HG02642 (cell line): ENCODE measurements at regions not wholly inside any gene's neighbourhood (a gene's known extent, or its start where the extent isn't known, plus 50 kb on each side); places are given as distances from the start of the nearest gene placed in this dataset.
"Not testable (repeated sequence)": the region's sequence is repeated elsewhere in the genome, so short reads cannot be mapped to it uniquely, and the experiment has no call there.

ENCODE experiments used
- ATAC-seq: cut with Tn5 transposase; IDR thresholded peaks from one replicate; pipeline ENCODE4 v1.9.1; 2021; ENCODE audit warnings: mild to moderate bottlenecking; ENCODE audit not compliant: unreplicated experiment, poor library complexity

- ATAC-seq: no peak
These were observed 1556.5 kb upstream of the C9orf72 start for GRCh38 chr9:29129763-29130162.

- no peak for ATAC-seq
These were observed 1571.2 kb upstream of the C9orf72 start for GRCh38 chr9:29144476-29144875.

- no peak for ATAC-seq
These were observed 1577.3 kb upstream of the C9orf72 start for GRCh38 chr9:29150606-29151005.

- ATAC-seq: no peak
These were observed 1587.6 kb upstream of the C9orf72 start for GRCh38 chr9:29160763-29161353.

GRCh38 chr9:29174136-29174535 lies 1600.9 kb upstream of the C9orf72 start:
- ATAC-seq: no peak

- no peak for ATAC-seq
These were observed 1603.0 kb upstream of the C9orf72 start for GRCh38 chr9:29176231-29176630.

- ATAC-seq: no peak
These were observed 1603.5 kb upstream of the C9orf72 start for GRCh38 chr9:29176786-29177185.

GRCh38 chr9:29183971-29184370 lies 1610.7 kb upstream of the C9orf72 start:
- no peak for ATAC-seq

GRCh38 chr9:29188771-29189170 lies 1615.5 kb upstream of the C9orf72 start:
- ATAC-seq: not testable (repeated sequence)

- ATAC-seq: not testable (repeated sequence)
These were observed 1615.9 kb upstream of the C9orf72 start for GRCh38 chr9:29189221-29189620.

- no peak for ATAC-seq
These were observed 1625.6 kb upstream of the C9orf72 start for GRCh38 chr9:29198861-29199260.

GRCh38 chr9:29199975-29200374 lies 1626.7 kb upstream of the C9orf72 start:
- no peak for ATAC-seq

GRCh38 chr9:29200650-29201049 lies 1627.4 kb upstream of the C9orf72 start:
- ATAC-seq: no peak

- ATAC-seq: no peak
These were observed 1630.1 kb upstream of the C9orf72 start for GRCh38 chr9:29203244-29203930.

GRCh38 chr9:29208670-29209069 lies 1635.4 kb upstream of the C9orf72 start:
- ATAC-seq: no peak

- no peak for ATAC-seq
These were observed 1636.5 kb upstream of the C9orf72 start for GRCh38 chr9:29209748-29210291.

GRCh38 chr9:29211003-29211579 lies 1637.8 kb upstream of the C9orf72 start:
- ATAC-seq: no peak

- ATAC-seq: peak; percentile 97
These were observed 1638.5 kb upstream of the C9orf72 start for GRCh38 chr9:29211580-29212396.

GRCh38 chr9:29212397-29213387 lies 1639.4 kb upstream of the C9orf72 start:
- ATAC-seq: no peak
